GM10248 (cell line): ENCODE measurements at regions not wholly inside any gene's neighbourhood (a gene's known extent, or its start where the extent isn't known, plus 50 kb on each side); places are given as distances from the start of the nearest gene placed in this dataset.
"Not testable (repeated sequence)": the region's sequence is repeated elsewhere in the genome, so short reads cannot be mapped to it uniquely, and the experiment has no call there.

Experiments
- CTCF ChIA-PET: fragments of 300-600 bp; sonication (Branson Sonifier 250); formaldehyde crosslinking; extraction: SDS; loops from one replicate; lab custom pipeline; 2021; ENCODE audit warnings: antibody characterized with exemption; lab: Yijun Ruan, JAX
- POLR2A ChIA-PET: fragments of 350-650 bp; sonication (Branson Sonifier 250); formaldehyde crosslinking; extraction: SDS; loops from one replicate; lab custom pipeline; 2020; ENCODE audit warnings: antibody characterized with exemption; lab: Yijun Ruan, JAX
- DNase-seq: peaks from one replicate; pipeline ENCODE4 v3.0.0; 2012; ENCODE audit errors: extremely low spot score
- CTCF ChIP-seq: IDR thresholded peaks from 2 replicates; pipeline ENCODE4 v1.5.1; 2012; ENCODE audit warnings: mild to moderate bottlenecking, low read depth; ENCODE audit errors: extremely low read depth, missing control alignments, control extremely low read depth

GRCh38 chr5:105197531-105197930 is 1634.9 kb upstream of the NUDT12 start:
- ChIA-PET POLR2A (no interaction called here), CTCF (no interaction called here)
- no peak for DNase-seq
- no peak for TF ChIP-seq CTCF

GRCh38 chr5:105195765-105196164 is 1633.2 kb upstream of the NUDT12 start:
- ChIA-PET POLR2A (no interaction called here), CTCF (no interaction called here)
- DNase-seq, result no peak
- TF ChIP-seq CTCF, result no peak

GRCh38 chr5:105172918-105173317 is 1610.3 kb upstream of the NUDT12 start:
- TF ChIP-seq CTCF, result no peak
- POLR2A ChIA-PET, result no interaction called here
- CTCF ChIA-PET, result no interaction called here
- no peak for DNase-seq

- TF ChIP-seq CTCF, result no peak
These were observed 1606.2 kb upstream of the NUDT12 start for GRCh38 chr5:105168806-105169205.

GRCh38 chr5:105167092-105167491 is 1604.5 kb upstream of the NUDT12 start:
- no peak for DNase-seq
- CTCF ChIA-PET, result no interaction called here
- POLR2A ChIA-PET, result no interaction called here
- TF ChIP-seq CTCF, result no peak

More at GRCh38 chr5:105168806-105169205, 1606.2 kb upstream of the NUDT12 start:
- ChIA-PET CTCF (no interaction called here), POLR2A (no interaction called here)
- DNase-seq, result no peak

GRCh38 chr5:105163547-105163946 is 1601.0 kb upstream of the NUDT12 start:
- DNase-seq, result no peak
- no peak for TF ChIP-seq CTCF
- POLR2A ChIA-PET, result no interaction called here
- CTCF ChIA-PET, result no interaction called here

- CTCF ChIA-PET, POLR2A ChIA-PET, DNase-seq: not testable (repeated sequence)
These were observed 1600.0 kb upstream of the NUDT12 start for GRCh38 chr5:105162557-105162956.
